Fibroblast of mammary gland (primary cell): ENCODE measurements at regions not wholly inside any gene's neighbourhood (a gene's known extent, or its start where the extent isn't known, plus 50 kb on each side); places are given as distances from the start of the nearest gene placed in this dataset.

Source experiments
- DNase-seq: peaks from one replicate; pipeline ENCODE4 v3.0.0-alpha.2; 2010; ENCODE audit warnings: low read depth
- H3K4me3 ChIP-seq: 2 replicates; pipeline ENCODE4 v1.5.1; 2011; ENCODE audit warnings: low read depth, mild to moderate bottlenecking, low read length, moderate library complexity; ENCODE audit not compliant: control insufficient read depth
- TF ChIP-seq, protein P1 (sequence below): conservative IDR thresholded peaks from 2 replicates; pipeline ENCODE4 v1.5.1; 2011; ENCODE audit warnings: low read depth, low read length, inconsistent platforms; ENCODE audit not compliant: control insufficient read depth, insufficient read depth

DNA sequence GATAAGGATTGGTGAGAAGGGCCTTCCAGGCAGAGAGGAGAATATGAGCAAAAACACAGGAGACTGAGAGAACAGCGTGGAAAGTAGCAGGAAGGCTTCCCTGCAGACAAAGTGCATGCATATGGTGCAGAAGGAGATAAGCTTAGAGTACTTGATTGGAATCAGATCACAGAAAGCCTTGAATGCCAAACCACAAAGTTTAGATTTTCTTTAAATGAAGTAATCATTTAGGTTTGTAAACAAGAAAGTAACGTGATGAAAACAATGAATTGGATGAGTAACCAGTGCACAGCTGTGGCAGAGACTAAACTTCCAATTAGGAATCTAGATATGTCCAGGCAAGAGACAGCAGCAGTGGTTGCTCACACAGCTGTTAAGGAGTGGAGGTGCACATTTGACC is 83.8 kb upstream of the C1QTNF7 start:
- TF ChIP-seq, protein P1, sequence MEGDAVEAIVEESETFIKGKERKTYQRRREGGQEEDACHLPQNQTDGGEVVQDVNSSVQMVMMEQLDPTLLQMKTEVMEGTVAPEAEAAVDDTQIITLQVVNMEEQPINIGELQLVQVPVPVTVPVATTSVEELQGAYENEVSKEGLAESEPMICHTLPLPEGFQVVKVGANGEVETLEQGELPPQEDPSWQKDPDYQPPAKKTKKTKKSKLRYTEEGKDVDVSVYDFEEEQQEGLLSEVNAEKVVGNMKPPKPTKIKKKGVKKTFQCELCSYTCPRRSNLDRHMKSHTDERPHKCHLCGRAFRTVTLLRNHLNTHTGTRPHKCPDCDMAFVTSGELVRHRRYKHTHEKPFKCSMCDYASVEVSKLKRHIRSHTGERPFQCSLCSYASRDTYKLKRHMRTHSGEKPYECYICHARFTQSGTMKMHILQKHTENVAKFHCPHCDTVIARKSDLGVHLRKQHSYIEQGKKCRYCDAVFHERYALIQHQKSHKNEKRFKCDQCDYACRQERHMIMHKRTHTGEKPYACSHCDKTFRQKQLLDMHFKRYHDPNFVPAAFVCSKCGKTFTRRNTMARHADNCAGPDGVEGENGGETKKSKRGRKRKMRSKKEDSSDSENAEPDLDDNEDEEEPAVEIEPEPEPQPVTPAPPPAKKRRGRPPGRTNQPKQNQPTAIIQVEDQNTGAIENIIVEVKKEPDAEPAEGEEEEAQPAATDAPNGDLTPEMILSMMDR = no peak
- H3K4me3 ChIP-seq = no peak overlapping the region
- DNase-seq = peak; percentile 90

DNA sequence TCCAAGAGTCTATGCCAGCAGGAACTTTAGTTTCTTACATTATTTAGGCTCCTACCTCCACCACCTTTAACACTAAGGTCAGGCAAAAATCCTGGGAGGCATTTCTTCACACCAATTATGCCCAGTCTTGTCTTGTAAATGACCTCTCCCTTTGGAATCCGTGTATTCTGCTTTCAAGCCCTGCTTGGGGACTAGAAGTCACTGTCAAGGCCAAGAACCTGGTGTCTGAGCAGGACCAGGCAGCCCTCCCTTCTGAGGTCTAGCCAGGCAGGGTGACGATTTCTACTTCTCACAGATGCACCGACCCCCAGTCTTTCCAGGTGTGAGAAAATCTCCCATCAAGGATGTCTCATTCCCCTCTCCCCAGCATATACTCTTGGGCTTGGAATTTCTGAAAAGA is 82.7 kb upstream of the C1QTNF7 start:
- H3K4me3 ChIP-seq = no peak overlapping the region
- DNase-seq = no peak
- TF ChIP-seq, protein P1 = no peak

DNA sequence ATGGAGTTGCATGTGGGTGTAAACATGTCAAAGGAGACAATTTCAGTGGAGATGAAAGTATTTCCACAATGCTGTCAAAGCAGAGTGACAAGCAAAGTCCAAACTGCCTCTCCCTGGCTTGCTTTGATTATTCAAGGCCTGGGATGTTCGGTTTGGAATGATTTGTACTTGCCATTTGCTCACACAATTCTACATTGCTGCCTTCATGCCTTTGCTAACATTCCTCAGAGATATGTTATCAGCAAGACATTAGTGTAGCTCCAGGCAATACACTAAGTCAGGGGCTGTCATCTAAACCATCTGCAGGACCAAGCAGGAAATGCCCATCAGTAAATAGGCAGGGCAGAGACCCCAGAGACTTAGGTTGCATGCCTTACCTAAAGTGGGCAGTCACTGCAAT is 79.6 kb upstream of the C1QTNF7 start:
- TF ChIP-seq, protein P1 = no peak
- no peak for DNase-seq
- H3K4me3 ChIP-seq = no peak overlapping the region

DNA sequence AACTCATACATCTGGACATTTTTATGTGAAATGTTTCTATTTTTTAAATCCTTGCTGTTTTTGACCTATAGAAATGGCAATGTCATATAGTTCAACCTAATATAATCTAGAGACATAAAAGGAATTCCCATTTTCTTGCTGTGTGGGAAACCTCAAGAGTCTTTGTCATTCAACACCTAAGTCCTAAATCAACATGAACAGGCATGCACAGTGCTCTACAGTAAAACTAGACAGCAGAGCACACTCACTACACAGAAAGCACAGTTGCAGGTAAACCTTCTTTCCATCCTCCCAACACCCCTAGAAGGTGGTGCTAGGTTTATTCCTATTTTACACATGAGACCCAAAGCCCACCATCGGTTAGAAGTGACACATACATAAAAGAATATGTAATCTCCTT is 79.1 kb upstream of the C1QTNF7 start:
- no peak for DNase-seq
- TF ChIP-seq, protein P1 = no peak
- H3K4me3 ChIP-seq = no peak overlapping the region

DNA sequence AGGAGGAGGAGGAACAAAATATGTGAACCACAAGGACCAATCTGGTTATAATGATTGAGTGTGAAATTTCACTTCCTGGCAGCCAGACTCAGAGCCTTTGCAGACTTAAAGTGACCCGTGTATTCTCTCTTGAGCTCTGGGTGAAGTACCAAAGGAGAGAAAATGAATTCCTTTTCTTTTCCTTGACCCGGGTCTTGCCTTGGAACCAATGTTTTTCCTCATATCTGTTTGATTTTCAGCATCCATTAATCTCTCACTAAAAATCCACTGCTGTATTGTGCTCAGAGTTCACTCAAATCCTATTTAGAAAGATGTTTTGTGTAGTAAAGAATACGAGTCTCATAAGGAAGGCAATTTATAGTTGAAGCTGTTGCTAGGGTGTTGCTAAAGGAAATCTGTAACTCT is 78.3 kb upstream of the C1QTNF7 start:
- peak; percentile 14 for DNase-seq
- H3K4me3 ChIP-seq = no peak overlapping the region
- TF ChIP-seq, protein P1 = no peak

DNA sequence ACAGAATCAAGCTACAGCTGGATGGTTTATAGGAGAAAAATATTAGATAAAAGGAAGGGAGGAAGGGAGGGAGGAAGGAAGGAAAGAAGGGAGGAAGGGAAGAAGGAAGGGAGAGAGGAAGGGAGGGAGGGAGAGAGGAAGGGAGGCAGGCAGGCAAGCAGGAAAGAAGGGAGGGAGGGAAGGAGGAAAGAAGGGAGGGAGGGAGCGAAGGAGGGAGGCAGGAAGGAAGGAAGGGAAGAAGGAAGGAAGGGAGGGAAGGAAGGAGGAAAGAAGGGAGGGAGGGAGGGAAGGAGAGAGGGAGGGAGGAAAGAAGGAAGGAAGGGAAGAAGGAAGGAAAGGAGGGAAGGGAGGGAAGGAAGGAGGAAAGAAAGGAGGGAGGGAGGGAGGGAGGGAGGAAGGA is 77.9 kb upstream of the C1QTNF7 start:
- DNase-seq = no peak
- TF ChIP-seq, protein P1 = no peak
- no peak overlapping the region for H3K4me3 ChIP-seq

DNA sequence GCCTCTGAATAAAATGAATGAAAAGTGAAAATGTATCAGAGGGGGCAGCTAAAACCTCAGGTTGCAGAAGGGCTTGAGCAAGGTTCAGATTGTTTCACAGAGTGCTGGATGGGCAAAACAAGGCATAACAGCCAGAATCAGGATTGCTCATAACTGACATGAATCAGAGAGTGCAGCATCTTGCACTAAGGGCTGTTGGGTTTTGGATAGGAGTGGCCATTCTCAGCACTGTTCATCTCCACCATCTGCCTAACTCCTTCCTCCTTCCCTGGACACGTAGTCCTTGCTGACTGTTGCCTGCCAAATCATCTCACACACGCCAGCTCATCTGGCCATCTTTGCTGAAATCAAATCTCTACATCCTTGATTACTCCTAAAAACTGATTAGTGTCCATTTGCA is 75.3 kb upstream of the C1QTNF7 start:
- peak; percentile 78 for DNase-seq
- no peak overlapping the region for H3K4me3 ChIP-seq
- TF ChIP-seq, protein P1 = no peak
